K562 (cell line): ENCODE measurements at regions not wholly inside any gene's neighbourhood (a gene's known extent, or its start where the extent isn't known, plus 50 kb on each side); places are given as distances from the start of the nearest gene placed in this dataset.

Source experiments
- CEBPB ChIP-seq: fragments of 450-650 bp; IDR thresholded peaks from 2 replicates; pipeline ENCODE4 v1.6.1; 2016; ENCODE audit warnings: missing genetic modification characterization, missing compliant biosample characterization
- COPS2 ChIP-seq: fragments of 450-650 bp; conservative IDR thresholded peaks from 2 replicates; pipeline ENCODE4 v1.6.1; 2016; ENCODE audit warnings: mild to moderate bottlenecking, moderate library complexity
- CXXC5 ChIP-seq: fragments of 250-450 bp; sonication (Bioruptor Pico); IDR thresholded peaks from 2 replicates; pipeline ENCODE4 v1.8.0; 2022; ENCODE audit warnings: inconsistent platforms, mild to moderate bottlenecking, moderate library complexity
- DNMT1 ChIP-seq: fragments of 450-650 bp; IDR thresholded peaks from 2 replicates; pipeline ENCODE4 v1.6.1; 2016; ENCODE audit warnings: antibody characterized with exemption, mild to moderate bottlenecking
- E2F6 ChIP-seq, 2 experiments: IDR thresholded peaks; 2 replicates each; pipeline ENCODE4 v1.6.1; 2011; ENCODE audit warnings: borderline replicate concordance in 1 of 2, control low read depth in 1 of 2, low read depth in 1 of 2, low read length in 1 of 2, mild to moderate bottlenecking in 1 of 2, mixed read lengths in 1 of 2, moderate library complexity in 1 of 2; ENCODE audit not compliant: insufficient read depth in 1 of 2, insufficient read length in 1 of 2, poor library complexity in 1 of 2, severe bottlenecking in 1 of 2; ENCODE audit errors: extremely low read depth in 1 of 2
- FOXA3 ChIP-seq, 2 experiments: fragments of 450-650 bp in 1 of 2; sonication (generic) in 1 of 2; formaldehyde crosslinking; IDR thresholded peaks in 1 of 2; conservative IDR thresholded peaks in 1 of 2; 2 replicates each; pipeline versions ENCODE4 v1.4.0 to v1.8.0; 2020 to 2022; ENCODE audit warnings: mild to moderate bottlenecking in 2 of 2, missing genetic modification reagents in 1 of 2
- GABPB2 ChIP-seq: fragments of 250-450 bp; sonication (Bioruptor Pico); conservative IDR thresholded peaks from 2 replicates; pipeline ENCODE4 v1.5.1; 2021; ENCODE audit warnings: mild to moderate bottlenecking
- GMEB1 ChIP-seq: fragments of 250-450 bp; sonication (Bioruptor Pico); IDR thresholded peaks from 2 replicates; pipeline ENCODE4 v1.4.0; 2020; ENCODE audit warnings: mild to moderate bottlenecking
- NRF1 ChIP-seq, 2 experiments: fragments of 450-650 bp; IDR thresholded peaks in 1 of 2; conservative IDR thresholded peaks in 1 of 2; 2 replicates each; pipeline ENCODE4 v1.6.1; 2014; ENCODE audit warnings: mild to moderate bottlenecking in 2 of 2
- PCBP1 ChIP-seq: fragments of 200-400 bp; formaldehyde crosslinking; IDR thresholded peaks from 2 replicates; pipeline ENCODE4 v1.6.1; 2018; ENCODE audit warnings: mild to moderate bottlenecking, low read depth, low read length; ENCODE audit not compliant: poor library complexity, severe bottlenecking
- SNAPC5 ChIP-seq: fragments of 250-450 bp; sonication (Bioruptor Pico); IDR thresholded peaks from 2 replicates; pipeline ENCODE4 v1.8.0; 2021; ENCODE audit warnings: moderate library complexity, mild to moderate bottlenecking, inconsistent platforms
- YY1 ChIP-seq, 3 experiments: IDR thresholded peaks; 2 replicates each; pipeline ENCODE4 v1.6.1; 2011; ENCODE audit warnings: low read length in 2 of 3, mild to moderate bottlenecking in 2 of 3, moderate library complexity in 2 of 3, borderline replicate concordance in 1 of 3, control low read depth in 1 of 3, low read depth in 1 of 3; ENCODE audit not compliant: insufficient read depth in 3 of 3, insufficient replicate concordance in 2 of 3, control insufficient read depth in 1 of 3, insufficient read length in 1 of 3; ENCODE audit errors: extremely low read depth in 1 of 3
- ZBTB7A ChIP-seq: IDR thresholded peaks from 2 replicates; pipeline ENCODE4 v1.6.1; 2011; ENCODE audit warnings: low read depth, mild to moderate bottlenecking, low read length, moderate library complexity, borderline replicate concordance; ENCODE audit not compliant: control insufficient read depth
- ZMIZ1 ChIP-seq, 2 experiments: fragments of 150-350 bp in 1 of 2; IDR thresholded peaks; 2 replicates each; pipeline ENCODE4 v1.6.1; 2012 to 2016; ENCODE audit warnings: low read depth in 2 of 2, low read length in 2 of 2, mild to moderate bottlenecking in 1 of 2, moderate library complexity in 1 of 2
- ZNF134 ChIP-seq: fragments of 250-450 bp; sonication (Bioruptor Pico); conservative IDR thresholded peaks from 2 replicates; pipeline ENCODE4 v1.4.0; 2020
- ZNF398 ChIP-seq: fragments of 250-450 bp; sonication (Bioruptor Pico); IDR thresholded peaks from 2 replicates; pipeline ENCODE4 v1.8.0; 2021; ENCODE audit warnings: moderate library complexity, mild to moderate bottlenecking, inconsistent platforms
- ZNF707 ChIP-seq: fragments of 250-450 bp; sonication (Bioruptor Pico); conservative IDR thresholded peaks from 2 replicates; pipeline ENCODE4 v1.8.0; 2022; ENCODE audit warnings: inconsistent platforms, mild to moderate bottlenecking, moderate library complexity
- ZNF76 ChIP-seq: fragments of 250-450 bp; sonication (Bioruptor Pico); IDR thresholded peaks from 2 replicates; pipeline ENCODE4 v1.4.0; 2020; ENCODE audit warnings: mild to moderate bottlenecking, moderate library complexity, borderline replicate concordance

- no peak for TF ChIP-seq ZNF707 (CRISPR knock-in tag)
- no peak for TF ChIP-seq GMEB1
- TF ChIP-seq COPS2, result no peak
- TF ChIP-seq ZMIZ1 (IDR thresholded peaks at IDR 0.05; ENCODE audit: low read depth in 2 of 2, low read length in 2 of 2), result no peak
- TF ChIP-seq SNAPC5, result no peak
- TF ChIP-seq NRF1 (conservative IDR thresholded peaks at IDR 0.05 in 1 of 2, IDR thresholded peaks at IDR 0.05 in 1 of 2), result no peak
- no peak for TF ChIP-seq ZNF134
- TF ChIP-seq PCBP1, result no peak
- peak in 1 of 2 experiments; percentile 32 for TF ChIP-seq E2F6 (IDR thresholded peaks at IDR 0.05; ENCODE audit: borderline replicate concordance in 1 of 2, extremely low read depth in 1 of 2, insufficient read depth in 1 of 2, insufficient read length in 1 of 2, low read depth in 1 of 2, low read length in 1 of 2, poor library complexity in 1 of 2, severe bottlenecking in 1 of 2)
- TF ChIP-seq DNMT1, result no peak
- no peak for TF ChIP-seq FOXA3 (CRISPR knock-in tag; conservative IDR thresholded peaks at IDR 0.05 in 1 of 2, IDR thresholded peaks at IDR 0.05 in 1 of 2)
- no peak for TF ChIP-seq ZNF398
- 0 out of 2 replicates have a peak, but pooled peaks have one; percentile 17 for TF ChIP-seq CXXC5 (CRISPR knock-in tag)
- no peak for TF ChIP-seq CEBPB (tag)
- peak in 1 of 3 experiments; percentile 28 for TF ChIP-seq YY1 (IDR thresholded peaks at IDR 0.05; ENCODE audit: borderline replicate concordance in 1 of 3, control insufficient read depth in 1 of 3, extremely low read depth in 1 of 3, insufficient read depth in 3 of 3, insufficient read length in 1 of 3, insufficient replicate concordance in 2 of 3, low read depth in 1 of 3, low read length in 2 of 3)
- TF ChIP-seq ZNF76 (CRISPR knock-in tag), result peak; percentile 75; the same call in 1 of the 2 replicates
- TF ChIP-seq ZBTB7A, result no peak
- no peak for TF ChIP-seq GABPB2 (CRISPR knock-in tag)
Observed at GRCh38 chr3:193850084-193850619, 257.1 kb downstream of the OPA1 start (continued).
